HCT116 (cell line): ENCODE measurements at regions not wholly inside any gene's neighbourhood (a gene's known extent, or its start where the extent isn't known, plus 50 kb on each side); places are given as distances from the start of the nearest gene placed in this dataset.

ENCODE experiments used
- ELF1 ChIP-seq: IDR thresholded peaks from 2 replicates; pipeline ENCODE4 v1.6.1; 2012; ENCODE audit warnings: low read depth, borderline replicate concordance
- EZH2 ChIP-seq: fragments of 200-600 bp; sonication (generic); IDR thresholded peaks from 2 replicates; pipeline ENCODE4 v1.6.1; 2017; ENCODE audit warnings: antibody characterized with exemption, mixed run types
- EZH2phosphoT487 ChIP-seq: fragments of 200-600 bp; IDR thresholded peaks from 2 replicates; pipeline ENCODE4 v1.6.1; 2018; ENCODE audit warnings: antibody characterized with exemption, borderline replicate concordance
- JUND ChIP-seq: IDR thresholded peaks from 2 replicates; pipeline ENCODE4 v1.6.1; 2012
- POLR2A ChIP-seq: IDR thresholded peaks from 2 replicates; pipeline ENCODE4 v1.7.0; 2011; ENCODE audit warnings: borderline replicate concordance; ENCODE audit not compliant: insufficient read depth, insufficient read length; ENCODE audit errors: extremely low read depth
- POLR2AphosphoS5 ChIP-seq: IDR thresholded peaks from 2 replicates; pipeline ENCODE4 v1.6.1; 2011; ENCODE audit warnings: mild to moderate bottlenecking, low read depth, low read length, moderate library complexity
- REST ChIP-seq: IDR thresholded peaks from 2 replicates; pipeline ENCODE4 v1.6.1; 2012; ENCODE audit warnings: low read depth
- SIN3A ChIP-seq: IDR thresholded peaks from 2 replicates; pipeline ENCODE4 v1.6.1; 2012; ENCODE audit warnings: low read depth
- SP1 ChIP-seq: IDR thresholded peaks from 2 replicates; pipeline ENCODE4 v1.6.1; 2012; ENCODE audit warnings: low read depth
- SRF ChIP-seq: IDR thresholded peaks from 2 replicates; pipeline ENCODE4 v1.6.1; 2012; ENCODE audit warnings: low read depth
- TCF7L2 ChIP-seq: IDR thresholded peaks from 2 replicates; pipeline ENCODE4 v1.7.0; 2011; ENCODE audit warnings: borderline replicate concordance, inconsistent platforms; ENCODE audit not compliant: insufficient read depth, insufficient read length; ENCODE audit errors: extremely low read depth
- TF ChIP-seq, protein P1 (sequence below), 3 experiments: fragments of 200-600 bp in 1 of 3; sonication (generic) in 1 of 3; IDR thresholded peaks in 2 of 3; conservative IDR thresholded peaks in 1 of 3; 2 replicates each; pipeline ENCODE4 v1.5.1; 2012 to 2017; ENCODE audit warnings: low read depth in 2 of 3, low read length in 2 of 3, antibody characterized with exemption in 1 of 3, borderline replicate concordance in 1 of 3, control low read depth in 1 of 3, mild to moderate bottlenecking in 1 of 3, mixed read lengths in 1 of 3, mixed run types in 1 of 3, moderate library complexity in 1 of 3; ENCODE audit not compliant: insufficient read depth in 1 of 3

GRCh38 chr13:110045919-110046318, 259.5 kb upstream of the IRS2 start:
- TF ChIP-seq EZH2 (no peak), POLR2A (no peak), POLR2AphosphoS5 (no peak), SIN3A (no peak), SP1 (no peak), EZH2phosphoT487 (no peak), SRF (no peak), REST (no peak), ELF1 (no peak), JUND (no peak), TCF7L2 (no peak)
- TF ChIP-seq, protein P1, sequence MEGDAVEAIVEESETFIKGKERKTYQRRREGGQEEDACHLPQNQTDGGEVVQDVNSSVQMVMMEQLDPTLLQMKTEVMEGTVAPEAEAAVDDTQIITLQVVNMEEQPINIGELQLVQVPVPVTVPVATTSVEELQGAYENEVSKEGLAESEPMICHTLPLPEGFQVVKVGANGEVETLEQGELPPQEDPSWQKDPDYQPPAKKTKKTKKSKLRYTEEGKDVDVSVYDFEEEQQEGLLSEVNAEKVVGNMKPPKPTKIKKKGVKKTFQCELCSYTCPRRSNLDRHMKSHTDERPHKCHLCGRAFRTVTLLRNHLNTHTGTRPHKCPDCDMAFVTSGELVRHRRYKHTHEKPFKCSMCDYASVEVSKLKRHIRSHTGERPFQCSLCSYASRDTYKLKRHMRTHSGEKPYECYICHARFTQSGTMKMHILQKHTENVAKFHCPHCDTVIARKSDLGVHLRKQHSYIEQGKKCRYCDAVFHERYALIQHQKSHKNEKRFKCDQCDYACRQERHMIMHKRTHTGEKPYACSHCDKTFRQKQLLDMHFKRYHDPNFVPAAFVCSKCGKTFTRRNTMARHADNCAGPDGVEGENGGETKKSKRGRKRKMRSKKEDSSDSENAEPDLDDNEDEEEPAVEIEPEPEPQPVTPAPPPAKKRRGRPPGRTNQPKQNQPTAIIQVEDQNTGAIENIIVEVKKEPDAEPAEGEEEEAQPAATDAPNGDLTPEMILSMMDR (IDR thresholded peaks at IDR 0.05 in 2 of 3, conservative IDR thresholded peaks at IDR 0.05 in 1 of 3; ENCODE audit: borderline replicate concordance in 1 of 3, insufficient read depth in 1 of 3, low read depth in 2 of 3, low read length in 2 of 3): no peak
